ENCODE measurements at regions not wholly inside any gene's neighbourhood (a gene's known extent, or its start where the extent isn't known, plus 50 kb on each side); places are given as distances from the start of the nearest gene placed in this dataset.

- TF ChIP-seq CTCF (IDR thresholded peaks at IDR 0.05) (no peak), POLR2AphosphoS5 (IDR thresholded peaks at IDR 0.05) (no peak)
Measured at GRCh38 chr11:115739146-115739545, 234.9 kb upstream of the CADM1 start.

All from prostate gland (tissue), 2 donors.